Sigmoid colon (tissue), 4 donors: ENCODE measurements at regions not wholly inside any gene's neighbourhood (a gene's known extent, or its start where the extent isn't known, plus 50 kb on each side); places are given as distances from the start of the nearest gene placed in this dataset.

Experiments used
- EP300 ChIP-seq, 4 donors: sonication (generic); formaldehyde crosslinking; IDR thresholded peaks; one replicate each; pipeline ENCODE4 v1.6.1; 2017; ENCODE audit warnings: antibody characterized with exemption in 4 of 4
- POLR2A ChIP-seq, 2 donors: fragments of 450-650 bp; IDR thresholded peaks; one replicate each; pipeline ENCODE4 v1.6.1; 2016; ENCODE audit warnings: antibody characterized with exemption in 2 of 2, mild to moderate bottlenecking in 2 of 2, moderate library complexity in 2 of 2
- TF ChIP-seq, protein P1 (sequence below), 4 experiments: fragments of 450-650 bp in 3 of 4; fragments of 200-600 bp in 1 of 4; IDR thresholded peaks; one replicate each; pipeline ENCODE4 v1.5.1; 2016 to 2019; ENCODE audit warnings: antibody characterized with exemption in 4 of 4, mild to moderate bottlenecking in 3 of 4, moderate library complexity in 2 of 4

DNA sequence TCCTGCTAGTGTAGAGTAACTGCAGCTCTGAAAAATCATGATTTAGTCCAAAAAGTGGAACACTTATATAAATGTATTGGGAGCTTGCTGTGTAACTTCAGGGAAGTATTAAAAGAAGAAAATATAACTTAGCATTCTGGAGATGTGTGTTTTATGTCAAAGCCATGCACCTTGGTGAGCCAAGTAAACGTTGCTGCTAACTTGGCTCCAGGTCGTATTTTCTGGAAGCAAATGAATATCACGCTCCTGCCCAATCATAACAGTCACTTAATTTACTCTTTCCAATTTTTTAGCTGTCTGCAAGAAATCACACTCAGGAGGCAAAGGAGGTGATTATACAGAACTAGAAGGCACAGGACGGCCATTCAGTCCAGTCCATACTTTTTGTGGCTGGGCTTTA lies 61.1 kb downstream of the DOP1B start:
- TF ChIP-seq, protein P1, sequence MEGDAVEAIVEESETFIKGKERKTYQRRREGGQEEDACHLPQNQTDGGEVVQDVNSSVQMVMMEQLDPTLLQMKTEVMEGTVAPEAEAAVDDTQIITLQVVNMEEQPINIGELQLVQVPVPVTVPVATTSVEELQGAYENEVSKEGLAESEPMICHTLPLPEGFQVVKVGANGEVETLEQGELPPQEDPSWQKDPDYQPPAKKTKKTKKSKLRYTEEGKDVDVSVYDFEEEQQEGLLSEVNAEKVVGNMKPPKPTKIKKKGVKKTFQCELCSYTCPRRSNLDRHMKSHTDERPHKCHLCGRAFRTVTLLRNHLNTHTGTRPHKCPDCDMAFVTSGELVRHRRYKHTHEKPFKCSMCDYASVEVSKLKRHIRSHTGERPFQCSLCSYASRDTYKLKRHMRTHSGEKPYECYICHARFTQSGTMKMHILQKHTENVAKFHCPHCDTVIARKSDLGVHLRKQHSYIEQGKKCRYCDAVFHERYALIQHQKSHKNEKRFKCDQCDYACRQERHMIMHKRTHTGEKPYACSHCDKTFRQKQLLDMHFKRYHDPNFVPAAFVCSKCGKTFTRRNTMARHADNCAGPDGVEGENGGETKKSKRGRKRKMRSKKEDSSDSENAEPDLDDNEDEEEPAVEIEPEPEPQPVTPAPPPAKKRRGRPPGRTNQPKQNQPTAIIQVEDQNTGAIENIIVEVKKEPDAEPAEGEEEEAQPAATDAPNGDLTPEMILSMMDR (IDR thresholded peaks at IDR 0.05): no peak
- no peak for TF ChIP-seq EP300 (IDR thresholded peaks at IDR 0.05)
- no peak for TF ChIP-seq POLR2A (IDR thresholded peaks at IDR 0.05)
